SKM-1 treated with dmso at 0.1 percent for 144 hours (cell line): ENCODE measurements at regions not wholly inside any gene's neighbourhood (a gene's known extent, or its start where the extent isn't known, plus 50 kb on each side); places are given as distances from the start of the nearest gene placed in this dataset.

Experiments used
- DNase-seq: peaks from one replicate; lab custom pipeline; 2025; ENCODE audit not compliant: unreplicated experiment; lab: John Stamatoyannopoulos, UW

DNA sequence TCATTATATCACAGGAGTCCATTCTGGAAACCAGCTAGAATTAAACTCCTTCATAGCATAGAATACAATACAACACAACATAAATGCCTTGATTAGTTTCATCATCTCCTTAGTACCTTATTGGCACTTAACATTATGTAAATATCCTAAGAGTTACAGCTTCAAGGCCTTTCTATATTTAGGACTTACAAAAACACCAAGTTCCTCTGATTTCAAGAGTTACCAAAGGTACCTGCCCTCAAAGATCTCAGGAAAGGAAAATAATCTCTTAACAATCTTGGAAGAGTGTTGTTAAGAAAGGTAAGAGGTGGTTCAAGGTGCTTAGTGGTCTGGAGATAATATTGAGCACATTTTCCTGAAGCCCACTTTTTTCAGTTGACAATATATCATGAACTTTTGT, 477.7 kb downstream of the IGSF11 start:
- no peak for DNase-seq

- no peak for DNase-seq
Measured at GRCh38 chr3:118557513-118557912, 477.1 kb downstream of the IGSF11 start.

DNA sequence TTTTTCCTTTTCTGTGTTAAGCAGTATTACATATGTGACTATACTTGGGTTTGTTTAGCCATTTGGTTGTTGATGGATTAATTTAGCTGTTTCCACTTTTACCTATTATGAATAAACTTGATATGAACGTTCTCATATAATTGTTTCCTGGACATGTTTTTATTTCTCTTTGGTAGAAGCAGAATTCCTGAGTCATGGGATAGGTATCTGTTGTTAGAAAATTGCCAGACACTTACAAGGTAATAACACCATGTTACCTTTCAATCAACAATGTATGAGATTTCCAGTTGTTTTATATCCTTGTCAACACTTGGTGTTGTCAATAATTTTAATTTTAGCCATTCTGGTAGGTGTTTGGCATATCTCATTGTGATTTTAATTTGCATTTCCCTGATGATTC, 475.4 kb downstream of the IGSF11 start:
- DNase-seq: no peak

- no peak for DNase-seq
Measured at GRCh38 chr3:118564800-118565199, 469.8 kb downstream of the IGSF11 start.

DNA sequence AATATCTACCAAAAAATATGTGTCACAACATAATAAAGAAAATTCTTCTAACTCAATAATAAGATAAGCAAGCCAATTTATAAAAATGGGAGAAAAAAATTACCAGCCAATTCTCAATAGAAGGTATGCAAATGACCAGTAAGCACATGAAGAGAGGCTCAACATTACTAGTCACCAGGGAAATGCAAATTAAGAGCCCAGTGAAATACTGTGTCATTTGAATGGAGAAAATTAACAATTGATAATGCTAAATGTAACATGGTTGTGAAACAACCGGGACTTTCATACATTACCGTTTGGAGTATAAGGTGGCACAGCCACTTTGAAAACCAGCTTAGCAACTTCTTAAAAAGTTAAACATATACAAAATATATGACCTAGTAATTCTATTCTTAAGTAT, 460.7 kb downstream of the IGSF11 start:
- DNase-seq: no peak

DNA sequence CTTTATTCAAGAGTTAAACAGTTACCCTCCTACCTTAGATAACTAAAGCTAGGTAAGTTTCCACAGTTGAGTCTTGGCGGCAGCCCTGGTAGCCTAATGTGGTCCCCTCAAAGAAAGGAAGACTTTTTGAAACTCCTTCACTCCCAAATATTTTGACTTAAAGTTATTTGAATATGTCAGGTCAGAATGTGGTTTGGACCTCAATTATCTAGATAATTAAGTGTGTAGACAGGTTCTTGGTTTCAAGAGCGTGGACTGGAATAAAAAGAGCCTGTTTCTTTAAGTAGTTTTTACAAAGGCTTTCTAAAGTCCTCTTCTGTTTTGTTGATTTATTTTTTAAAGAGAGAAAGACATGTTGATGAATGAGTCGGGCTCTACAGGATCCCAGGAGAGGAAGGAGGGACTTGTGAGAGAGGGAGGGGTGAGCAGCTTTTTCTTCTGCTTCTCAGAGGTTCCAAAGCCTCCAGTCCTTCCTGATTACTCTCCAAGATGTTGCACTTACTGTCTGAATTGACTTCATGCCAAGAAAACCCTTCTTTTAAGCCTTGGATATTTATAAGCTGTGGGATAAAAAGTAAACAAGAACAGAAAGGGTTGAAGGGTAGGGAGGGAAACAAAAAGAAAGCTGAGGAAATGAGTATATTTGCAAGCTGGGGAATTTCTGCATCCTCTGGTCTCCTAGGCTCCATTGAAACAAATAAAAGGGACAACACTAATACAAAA, 457.4 kb downstream of the IGSF11 start:
- no peak for DNase-seq

DNA sequence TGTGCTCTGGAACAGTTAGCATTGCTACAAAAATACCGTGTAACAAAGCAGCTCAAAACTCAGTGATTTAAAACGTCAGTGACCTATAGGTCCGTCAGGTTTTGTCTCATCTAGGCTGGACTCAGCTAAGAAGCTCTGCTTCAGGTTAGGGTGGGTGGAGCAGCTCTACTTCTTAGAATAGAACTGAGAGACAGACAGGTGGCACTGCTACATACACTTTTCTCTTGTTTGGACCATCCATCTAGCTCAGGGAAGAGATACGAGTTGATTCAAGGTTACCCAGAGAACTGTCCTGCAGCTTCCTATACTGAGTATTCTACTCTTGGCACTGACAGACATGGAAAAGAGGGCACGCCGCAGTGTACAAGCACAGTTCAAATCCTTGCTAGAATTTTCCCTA, 456.1 kb downstream of the IGSF11 start:
- no peak for DNase-seq

- DNase-seq: no peak
Measured at GRCh38 chr3:118587037-118587741, 447.5 kb downstream of the IGSF11 start.

DNA sequence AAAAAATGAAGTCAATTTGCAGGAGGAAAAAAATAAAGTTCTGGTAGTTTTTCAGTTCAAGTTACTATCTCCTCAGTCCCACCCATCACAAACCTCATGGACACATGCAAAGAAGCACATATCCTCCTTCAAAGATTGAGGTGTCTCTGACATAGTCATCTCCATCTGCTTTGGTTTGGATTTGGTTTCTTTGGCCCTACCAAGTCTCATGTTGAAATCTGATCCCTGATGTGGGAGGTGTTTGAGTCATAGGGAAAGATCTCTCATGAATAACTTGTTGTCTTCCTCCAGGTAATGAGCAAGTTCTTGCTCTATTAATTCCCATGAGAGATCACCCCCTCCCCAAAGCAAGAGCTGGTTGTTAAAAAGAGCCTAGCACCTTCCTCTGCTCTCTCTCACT, 446.8 kb downstream of the IGSF11 start:
- DNase-seq: no peak

- DNase-seq: no peak
Measured at GRCh38 chr3:118593277-118593670, 441.4 kb downstream of the IGSF11 start.

- no peak for DNase-seq
Measured at GRCh38 chr3:118597184-118597583, 437.5 kb downstream of the IGSF11 start.

- no peak for DNase-seq
Measured at GRCh38 chr3:118607915-118608820, 426.5 kb downstream of the IGSF11 start.

GRCh38 chr3:118618247-118619040, 416.2 kb downstream of the IGSF11 start:
- no peak for DNase-seq

DNA sequence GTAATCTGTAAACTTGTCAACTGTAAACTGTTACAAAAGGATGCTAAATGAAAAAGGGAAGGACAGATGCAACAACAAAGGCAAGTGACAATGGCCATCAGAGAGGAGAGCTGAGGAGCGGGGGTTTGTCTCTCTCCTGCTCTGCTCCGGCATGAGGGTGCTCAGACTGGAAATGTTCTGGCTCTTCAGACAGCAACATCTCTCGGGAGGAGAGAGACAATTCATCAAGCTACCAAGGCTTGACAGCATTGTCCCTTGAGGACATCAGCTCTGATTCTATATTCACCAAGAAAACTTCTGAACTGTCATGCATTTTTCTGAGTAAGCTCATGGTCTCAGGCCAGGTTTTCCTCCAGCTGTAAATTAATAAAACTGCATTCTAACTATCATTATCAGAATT, 408.2 kb downstream of the IGSF11 start:
- DNase-seq: no peak

- DNase-seq: peak; percentile 42
Measured at GRCh38 chr3:118628704-118629341, 405.8 kb downstream of the IGSF11 start.

DNA sequence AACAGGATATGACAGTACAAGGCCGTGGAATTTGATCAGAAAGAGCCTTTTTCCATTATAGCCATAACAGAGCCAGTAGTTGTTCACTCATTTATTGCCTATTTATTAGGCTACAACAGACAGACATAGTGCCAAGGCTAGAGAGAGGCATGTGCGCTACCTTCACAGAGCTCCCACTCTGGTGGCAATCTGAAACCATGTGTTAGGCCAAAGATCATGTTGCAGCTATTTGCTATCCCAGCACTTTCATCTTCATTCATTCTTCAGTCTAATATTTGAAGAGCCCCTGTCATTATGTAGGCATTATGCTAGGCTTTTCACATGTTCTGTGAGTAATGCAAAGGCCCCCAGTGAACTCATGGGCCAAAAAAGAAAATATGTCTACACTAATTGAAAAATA, 404.8 kb downstream of the IGSF11 start:
- no peak for DNase-seq

GRCh38 chr3:118635711-118636110, 398.9 kb downstream of the IGSF11 start:
- no peak for DNase-seq

DNA sequence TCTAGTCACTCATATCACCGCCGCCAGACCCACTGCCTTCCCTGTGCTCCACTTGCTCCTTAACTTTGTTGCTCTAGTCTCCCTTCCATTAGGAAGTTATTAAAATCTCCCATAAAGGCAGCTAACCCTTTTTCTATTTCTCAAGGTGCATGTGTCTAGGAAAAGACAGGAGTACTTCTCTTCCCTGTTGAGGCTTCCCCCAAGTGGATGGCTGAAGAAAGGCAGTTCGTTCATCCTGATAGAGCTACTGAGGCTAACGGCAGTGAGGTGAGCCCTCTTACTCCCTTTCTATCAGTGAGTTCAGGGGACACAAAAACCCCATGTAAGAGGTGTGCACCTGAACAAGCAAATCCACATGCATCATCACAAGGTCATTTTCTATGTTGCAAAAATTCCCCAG, 397.8 kb downstream of the IGSF11 start:
- DNase-seq: no peak

GRCh38 chr3:118637846-118638245, 396.8 kb downstream of the IGSF11 start:
- no peak for DNase-seq

DNA sequence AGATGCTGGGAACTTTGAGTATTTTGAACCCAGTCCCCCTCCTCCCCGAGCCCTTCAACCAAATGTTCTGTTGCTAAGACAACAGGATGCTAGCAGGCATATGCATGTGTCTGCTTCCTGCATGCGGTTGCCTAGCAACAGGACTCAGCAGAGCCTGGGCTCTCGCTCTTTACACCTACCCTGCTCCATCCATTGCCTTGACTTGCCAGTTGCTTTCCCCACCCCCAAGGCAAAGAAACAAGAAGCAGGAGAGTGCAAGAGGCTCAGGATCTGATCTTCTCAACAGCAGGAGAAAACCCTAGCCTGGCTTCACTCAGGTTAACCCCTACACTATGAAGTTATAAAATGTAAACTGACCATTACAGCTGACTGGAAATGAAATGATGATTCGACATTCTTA, 393.0 kb downstream of the IGSF11 start:
- no peak for DNase-seq
